Immature natural killer cell (primary cell): ENCODE measurements at regions not wholly inside any gene's neighbourhood (a gene's known extent, or its start where the extent isn't known, plus 50 kb on each side); places are given as distances from the start of the nearest gene placed in this dataset.

Source experiments
- DNase-seq, 3 donors: peaks; one replicate each; pipeline ENCODE4 v3.0.0; 2022; ENCODE audit warnings: mixed read lengths in 1 of 3
- H3K27ac Mint-ChIP-seq, 6 donors: one replicate each; pipeline ENCODE4 v1.8.0; 2020; ENCODE audit warnings: mixed read lengths in 6 of 6, mild to moderate bottlenecking in 5 of 6, inconsistent platforms in 4 of 6, moderate library complexity in 3 of 6
- H3K27me3 Mint-ChIP-seq, 3 donors: one replicate each; pipeline ENCODE4 v1.8.0; 2020 to 2021; ENCODE audit warnings: low read depth in 3 of 3, mild to moderate bottlenecking in 3 of 3, mixed read lengths in 3 of 3, moderate library complexity in 3 of 3, inconsistent platforms in 1 of 3
- H3K36me3 Mint-ChIP-seq, 3 donors: one replicate each; pipeline ENCODE4 v1.8.0; 2020; ENCODE audit warnings: mixed read lengths in 3 of 3, inconsistent platforms in 2 of 3, mild to moderate bottlenecking in 2 of 3
- H3K4me1 Mint-ChIP-seq, 2 donors: one replicate each; pipeline ENCODE4 v1.8.0; 2020; ENCODE audit warnings: inconsistent platforms in 2 of 2, mild to moderate bottlenecking in 2 of 2, mixed read lengths in 2 of 2, moderate library complexity in 1 of 2
- H3K4me3 Mint-ChIP-seq, 5 donors: one replicate each; pipeline ENCODE4 v1.8.0; 2020; ENCODE audit warnings: mild to moderate bottlenecking in 5 of 5, mixed read lengths in 5 of 5, inconsistent platforms in 3 of 5, moderate library complexity in 3 of 5
- H3K9me3 Mint-ChIP-seq, 6 donors: one replicate each; pipeline ENCODE4 v1.8.0; 2020; ENCODE audit warnings: mild to moderate bottlenecking in 6 of 6, mixed read lengths in 6 of 6, inconsistent platforms in 4 of 6, moderate library complexity in 3 of 6

DNA sequence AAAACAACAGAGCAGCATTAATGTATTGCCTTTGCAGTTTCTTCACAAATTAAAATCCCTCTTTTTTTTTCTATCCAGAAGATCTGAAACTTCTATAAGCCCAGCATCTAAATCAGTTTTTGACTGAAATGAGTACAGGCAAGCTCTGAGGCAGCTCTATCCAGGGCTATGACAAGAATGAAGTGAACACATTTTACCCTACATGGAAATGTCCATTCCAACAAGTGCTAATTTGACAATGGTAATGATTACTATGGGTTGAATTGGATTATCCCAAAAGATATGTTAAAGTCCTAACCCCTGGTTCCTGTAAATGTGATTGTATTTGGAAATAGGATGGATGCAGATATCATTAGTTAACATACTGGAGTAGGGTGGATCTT, 115.7 kb downstream of the RPL22L1 start:
- peaks cover 0 to 15% (median 2%) of the 10 kb centered on the region in 3 donors for H3K27me3 Mint-ChIP-seq
- H3K27ac Mint-ChIP-seq = no peak overlapping the region
- no peak overlapping the region for H3K4me3 Mint-ChIP-seq
- no peak for DNase-seq
- peaks cover 0 to 2% (median 0%) of the 10 kb centered on the region in 6 donors for H3K9me3 Mint-ChIP-seq
- H3K4me1 Mint-ChIP-seq = no peaks in the 10 kb centered on the region
- H3K36me3 Mint-ChIP-seq = peaks cover 0 to 4% (median 0%) of the 10 kb centered on the region in 3 donors

DNA sequence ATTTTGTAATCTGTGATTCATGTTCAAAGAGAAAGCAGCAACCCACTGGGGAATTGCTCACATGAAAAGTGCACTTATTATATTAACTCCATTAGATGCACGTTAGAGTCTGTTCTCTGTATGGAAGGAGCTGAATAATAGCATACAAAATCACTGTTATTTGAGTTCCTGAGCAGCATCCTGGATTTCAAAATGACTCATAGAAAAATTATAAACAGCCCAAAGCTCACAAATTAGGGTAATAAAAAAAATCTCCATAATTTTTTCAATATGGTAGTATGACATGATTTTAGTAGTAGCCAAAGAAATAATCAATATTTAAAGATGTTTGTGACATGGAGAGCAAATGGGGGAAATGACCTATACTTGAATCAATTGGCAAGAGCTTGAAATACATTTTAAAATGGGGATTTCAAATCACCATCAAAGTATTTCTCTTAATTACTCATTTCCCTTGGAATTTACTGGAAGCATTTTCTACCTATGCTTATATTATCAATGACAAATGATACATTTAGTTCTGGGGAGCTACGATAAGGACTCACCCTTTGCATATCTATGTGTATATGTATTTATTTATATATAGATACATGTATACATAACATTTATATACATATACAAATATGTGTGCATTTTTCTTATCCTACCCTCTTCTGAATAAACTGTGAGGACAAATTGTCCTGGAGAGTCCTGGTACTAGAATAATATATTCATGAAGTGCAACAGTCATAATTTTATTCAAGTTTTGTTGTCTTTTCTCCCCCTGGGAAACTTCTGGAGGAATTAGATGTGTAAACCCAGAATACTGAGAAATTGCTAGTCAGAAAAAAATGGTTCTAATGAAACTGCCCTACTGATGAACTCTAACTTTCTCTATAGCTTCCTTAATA, 116.3 kb downstream of the RPL22L1 start:
- Mint-ChIP-seq H3K36me3 (peaks cover 0 to 6% (median 0%) of the 10 kb centered on the region in 3 donors), H3K4me3 (no peak overlapping the region), H3K27me3 (peaks cover 0 to 14% (median 2%) of the 10 kb centered on the region in 3 donors), H3K9me3 (peaks cover 0 to 2% (median 0%) of the 10 kb centered on the region in 6 donors), H3K4me1 (no peaks in the 10 kb centered on the region), H3K27ac (no peak overlapping the region)
- no peak for DNase-seq

DNA sequence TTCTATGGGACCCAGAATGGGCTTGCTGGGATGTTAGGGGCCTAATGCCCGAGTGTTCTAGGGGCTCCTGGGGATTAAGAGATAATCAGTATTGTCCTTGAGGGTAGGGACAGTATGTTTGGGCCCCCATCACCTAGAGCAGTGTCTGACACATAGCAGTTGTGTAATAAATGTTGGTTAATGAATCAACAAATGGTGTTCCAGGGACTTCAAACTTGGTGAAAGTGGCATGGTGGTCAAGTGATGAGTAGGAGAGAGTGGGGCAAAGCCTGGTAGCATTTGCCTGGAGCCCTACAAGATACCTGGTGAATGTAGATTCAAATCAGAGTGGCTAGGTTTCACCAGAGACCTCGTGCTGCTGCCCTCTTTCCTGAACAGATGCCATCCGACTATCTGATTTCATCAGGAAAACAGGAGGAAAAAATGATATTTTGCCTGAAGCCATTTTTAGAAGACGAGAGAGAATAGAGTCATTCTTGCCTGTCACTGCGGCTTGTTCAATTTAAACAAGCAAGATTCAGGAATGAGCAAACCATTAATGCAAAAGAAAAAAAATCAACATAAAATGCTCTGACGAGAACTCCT, 117.3 kb downstream of the RPL22L1 start:
- Mint-ChIP-seq H3K27me3 (peaks cover 0 to 14% (median 2%) of the 10 kb centered on the region in 3 donors), H3K4me3 (no peak overlapping the region), H3K9me3 (peaks cover 0 to 2% (median 0%) of the 10 kb centered on the region in 6 donors), H3K4me1 (no peaks in the 10 kb centered on the region), H3K27ac (no peak overlapping the region), H3K36me3 (peaks cover 0 to 6% (median 0%) of the 10 kb centered on the region in 3 donors)
- no peak for DNase-seq

DNA sequence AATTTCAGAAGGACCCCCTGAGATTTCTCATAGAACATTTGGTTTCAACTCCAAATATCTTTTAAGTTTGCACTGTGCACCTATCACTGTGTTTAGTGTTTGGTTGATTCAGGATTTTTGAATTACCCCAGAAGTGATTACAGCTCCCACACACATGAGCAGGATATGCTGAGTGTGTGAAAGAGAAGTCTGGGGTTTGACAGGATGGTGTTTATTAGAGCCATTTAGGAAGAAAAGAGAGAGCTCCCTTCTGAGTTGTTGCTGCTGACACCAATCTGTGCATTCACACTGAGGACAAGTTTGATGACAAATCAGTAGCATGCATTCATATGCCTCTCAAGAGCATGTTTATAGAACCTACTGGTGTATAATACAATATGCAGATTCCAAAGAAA, 118.1 kb downstream of the RPL22L1 start:
- Mint-ChIP-seq H3K27me3 (peaks cover 0 to 14% (median 6%) of the 10 kb centered on the region in 3 donors), H3K4me3 (no peak overlapping the region), H3K27ac (no peak overlapping the region), H3K36me3 (peaks cover 0 to 6% (median 0%) of the 10 kb centered on the region in 3 donors), H3K9me3 (peaks cover 0 to 2% (median 0%) of the 10 kb centered on the region in 6 donors), H3K4me1 (no peaks in the 10 kb centered on the region)
- DNase-seq = no peak

DNA sequence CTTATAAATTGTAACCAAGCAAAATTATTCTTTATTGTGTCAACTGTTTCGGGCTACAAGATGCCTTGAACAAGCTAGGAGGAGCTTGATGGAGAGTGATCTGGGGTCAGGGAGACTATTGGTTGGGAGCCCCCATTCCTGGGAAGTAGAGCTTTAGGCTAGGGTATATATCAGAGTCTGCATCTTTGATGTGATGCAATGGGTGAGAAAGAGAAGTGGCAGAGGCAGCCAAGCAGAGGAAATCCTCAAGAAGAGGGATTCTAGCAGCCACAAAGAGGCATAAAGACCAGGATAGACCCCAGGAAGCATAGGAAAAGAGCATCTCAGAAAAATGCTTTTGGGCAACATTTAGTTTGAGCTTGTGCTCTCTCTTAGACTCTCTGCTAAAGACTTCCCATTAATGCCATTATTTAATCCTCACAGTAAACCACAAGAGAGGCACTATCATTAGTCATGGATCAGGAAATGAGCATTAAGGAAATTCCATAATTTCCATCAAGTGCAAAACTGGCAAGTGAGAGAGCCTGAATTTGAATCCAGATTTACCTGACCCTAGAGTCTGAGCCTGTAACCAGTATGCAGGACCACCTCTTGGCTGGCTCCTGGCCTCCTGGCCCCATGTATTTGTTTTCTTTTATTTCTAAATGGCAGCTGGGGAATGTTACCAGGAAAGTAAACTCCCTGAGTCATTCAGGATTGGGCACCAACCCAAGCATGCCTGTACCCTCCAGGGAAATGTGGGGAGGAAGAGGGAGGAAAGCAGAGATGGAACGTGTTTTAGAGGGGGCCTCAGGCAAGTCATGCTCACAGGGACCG, 118.7 kb downstream of the RPL22L1 start:
- DNase-seq = no peak
- Mint-ChIP-seq H3K27me3 (peaks cover 0 to 14% (median 6%) of the 10 kb centered on the region in 3 donors), H3K27ac (no peak overlapping the region), H3K36me3 (peaks cover 0 to 6% (median 0%) of the 10 kb centered on the region in 3 donors), H3K9me3 (peaks cover 0 to 2% (median 0%) of the 10 kb centered on the region in 6 donors), H3K4me1 (no peaks in the 10 kb centered on the region), H3K4me3 (no peak overlapping the region)

DNA sequence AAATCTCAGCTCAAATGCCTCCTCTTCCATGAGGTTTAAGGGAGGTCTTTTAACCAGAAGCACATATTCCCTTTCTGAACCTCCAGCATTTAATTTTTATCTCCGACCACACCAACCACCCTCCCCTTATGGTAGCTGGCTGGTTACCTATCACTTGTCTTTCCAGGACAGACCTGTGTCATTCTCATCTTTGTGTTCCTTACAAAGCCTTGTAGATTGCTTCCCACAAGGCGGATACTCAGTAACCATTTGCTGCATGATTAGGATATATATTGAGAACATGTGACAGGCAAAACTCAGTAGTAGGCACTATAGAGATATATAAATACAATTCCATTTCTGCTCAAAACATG, 119.5 kb downstream of the RPL22L1 start:
- Mint-ChIP-seq H3K27ac (no peak overlapping the region), H3K4me3 (no peak overlapping the region), H3K36me3 (peaks cover 0 to 6% (median 0%) of the 10 kb centered on the region in 3 donors), H3K4me1 (no peaks in the 10 kb centered on the region), H3K27me3 (peaks cover 0 to 14% (median 8%) of the 10 kb centered on the region in 3 donors), H3K9me3 (peaks cover 0 to 4% (median 0%) of the 10 kb centered on the region in 6 donors)
- DNase-seq = no peak

DNA sequence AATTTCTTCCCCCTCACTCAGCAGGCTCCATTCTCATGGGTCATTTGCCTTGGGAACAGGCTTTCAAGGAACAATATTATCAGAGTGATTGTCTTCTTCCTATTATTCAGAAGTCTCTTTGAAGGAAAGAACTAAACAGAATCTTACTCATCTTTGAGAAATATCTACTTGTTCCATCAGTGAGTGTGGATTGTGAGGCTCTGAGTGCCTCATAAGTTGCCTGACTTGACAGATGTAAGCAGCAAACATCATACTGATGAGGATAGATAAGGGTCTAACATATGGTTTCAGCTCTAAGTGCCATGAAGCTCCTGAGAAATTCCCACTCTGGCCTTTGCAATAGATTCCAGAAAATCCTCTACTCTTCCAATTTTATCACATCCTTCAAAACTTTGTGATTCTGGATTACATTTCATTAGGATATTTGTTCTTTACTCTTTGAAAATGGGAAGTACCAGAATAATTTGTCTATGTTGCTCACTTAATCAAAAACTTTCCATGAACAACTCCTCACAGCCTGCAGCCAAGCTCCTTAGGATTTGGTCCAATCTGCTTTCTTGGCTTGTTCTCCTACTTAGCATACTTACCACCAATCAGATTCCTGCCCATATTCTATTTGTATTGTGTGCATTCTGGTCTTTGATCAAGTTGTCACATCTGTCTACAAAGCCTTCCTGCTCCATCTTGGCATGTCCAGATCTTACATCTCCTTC, 120.1 kb downstream of the RPL22L1 start:
- no peak overlapping the region for H3K4me3 Mint-ChIP-seq
- H3K27ac Mint-ChIP-seq = no peak overlapping the region
- peaks cover 0 to 16% (median 8%) of the 10 kb centered on the region in 3 donors for H3K27me3 Mint-ChIP-seq
- peaks cover 0 to 4% (median 0%) of the 10 kb centered on the region in 6 donors for H3K9me3 Mint-ChIP-seq
- H3K36me3 Mint-ChIP-seq = peaks cover 0 to 6% (median 0%) of the 10 kb centered on the region in 3 donors
- H3K4me1 Mint-ChIP-seq = no peaks in the 10 kb centered on the region
- DNase-seq = no peak

DNA sequence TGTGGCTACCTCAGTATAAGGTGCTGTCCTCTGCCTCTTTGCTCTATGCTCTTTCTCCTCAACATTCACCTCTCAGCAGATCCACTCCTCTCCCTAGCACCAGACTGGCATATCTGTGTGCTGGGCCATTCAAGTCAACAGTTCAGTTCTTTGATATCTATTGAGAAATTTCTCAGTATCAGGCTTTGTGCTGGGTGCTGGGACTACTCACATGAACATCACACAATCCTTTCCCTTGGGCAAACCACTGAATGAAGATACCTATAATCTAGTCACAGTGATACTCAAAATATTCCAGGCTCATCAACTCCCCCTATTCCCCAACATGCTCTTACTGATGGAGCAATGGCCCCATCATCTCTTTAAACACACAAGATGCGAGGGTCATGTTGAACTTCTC, 120.8 kb downstream of the RPL22L1 start:
- no peak overlapping the region for H3K27ac Mint-ChIP-seq
- H3K36me3 Mint-ChIP-seq = peaks cover 0 to 6% (median 0%) of the 10 kb centered on the region in 3 donors
- peaks cover 0 to 2% (median 0%) of the 10 kb centered on the region in 6 donors for H3K9me3 Mint-ChIP-seq
- H3K4me1 Mint-ChIP-seq = no peaks in the 10 kb centered on the region
- no peak overlapping the region for H3K4me3 Mint-ChIP-seq
- peaks cover 0 to 12% (median 8%) of the 10 kb centered on the region in 3 donors for H3K27me3 Mint-ChIP-seq
- no peak for DNase-seq

DNA sequence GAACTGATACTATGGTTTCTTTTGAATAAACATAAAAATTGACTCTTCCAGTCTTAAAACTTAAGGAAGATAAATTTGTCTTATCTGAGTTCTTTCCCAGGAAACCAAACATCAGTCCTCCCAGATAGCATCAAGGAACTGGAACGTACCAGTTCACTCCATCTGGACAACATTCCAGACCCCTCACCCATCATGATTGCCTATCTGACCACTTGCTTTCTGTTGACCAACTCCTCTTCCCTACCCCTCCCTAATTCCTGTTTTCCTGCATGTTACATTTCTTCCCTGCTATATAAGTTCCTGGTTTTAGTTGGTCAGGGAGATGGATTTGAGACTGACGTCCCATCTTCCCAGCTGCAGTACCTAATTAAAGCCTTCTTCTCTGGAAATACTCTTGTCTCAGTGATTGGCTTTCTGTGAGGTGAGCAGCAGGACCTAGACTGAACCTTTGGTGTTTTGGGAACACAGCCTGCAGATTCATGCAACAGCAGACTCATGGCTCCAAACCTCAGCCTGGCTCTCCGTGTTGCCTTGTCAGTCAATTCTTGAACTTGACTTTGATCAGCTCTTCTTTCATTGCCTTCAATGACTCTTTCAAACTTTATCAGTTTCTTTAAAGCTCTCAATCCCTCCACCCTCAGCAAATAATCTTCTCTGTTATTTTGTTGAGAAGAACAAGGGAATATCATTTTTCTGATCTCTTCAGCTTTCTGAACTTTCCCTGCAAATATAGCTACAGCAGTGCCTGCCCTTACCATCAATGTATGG, 123.6 kb downstream of the RPL22L1 start:
- peaks cover 0 to 6% (median 0%) of the 10 kb centered on the region in 3 donors for H3K36me3 Mint-ChIP-seq
- H3K9me3 Mint-ChIP-seq = peaks cover 0 to 3% (median 0%) of the 10 kb centered on the region in 6 donors
- no peak overlapping the region for H3K27ac Mint-ChIP-seq
- H3K4me3 Mint-ChIP-seq = no peak overlapping the region
- H3K27me3 Mint-ChIP-seq = peaks cover 0 to 8% (median 2%) of the 10 kb centered on the region in 3 donors
- H3K4me1 Mint-ChIP-seq = no peaks in the 10 kb centered on the region
- no peak for DNase-seq

DNA sequence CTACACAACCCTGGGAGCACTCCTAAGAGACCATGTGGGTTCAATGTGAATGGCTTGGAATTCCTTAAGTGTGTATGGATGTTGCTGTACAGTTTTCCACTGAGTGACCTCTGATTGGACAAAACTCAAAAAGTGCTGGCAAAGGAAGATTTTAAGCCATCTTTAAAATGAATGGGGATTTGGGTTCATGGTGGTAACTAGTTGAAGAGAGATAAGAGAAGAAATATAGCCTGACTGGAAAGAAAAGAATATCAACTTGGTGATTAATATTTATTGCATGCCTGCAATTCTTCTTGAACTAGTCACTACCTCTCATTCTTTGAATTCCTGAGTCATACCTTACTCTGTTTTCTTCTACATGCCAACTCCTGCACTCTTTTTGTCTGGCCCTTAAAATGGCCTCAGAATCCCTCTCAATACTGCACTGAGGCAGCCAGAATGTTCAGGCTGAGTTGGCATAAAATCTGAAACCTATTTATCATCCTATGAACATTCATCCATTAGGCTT, 124.7 kb downstream of the RPL22L1 start:
- no peaks in the 10 kb centered on the region for H3K4me1 Mint-ChIP-seq
- DNase-seq = no peak
- H3K27ac Mint-ChIP-seq = no peak overlapping the region

DNA sequence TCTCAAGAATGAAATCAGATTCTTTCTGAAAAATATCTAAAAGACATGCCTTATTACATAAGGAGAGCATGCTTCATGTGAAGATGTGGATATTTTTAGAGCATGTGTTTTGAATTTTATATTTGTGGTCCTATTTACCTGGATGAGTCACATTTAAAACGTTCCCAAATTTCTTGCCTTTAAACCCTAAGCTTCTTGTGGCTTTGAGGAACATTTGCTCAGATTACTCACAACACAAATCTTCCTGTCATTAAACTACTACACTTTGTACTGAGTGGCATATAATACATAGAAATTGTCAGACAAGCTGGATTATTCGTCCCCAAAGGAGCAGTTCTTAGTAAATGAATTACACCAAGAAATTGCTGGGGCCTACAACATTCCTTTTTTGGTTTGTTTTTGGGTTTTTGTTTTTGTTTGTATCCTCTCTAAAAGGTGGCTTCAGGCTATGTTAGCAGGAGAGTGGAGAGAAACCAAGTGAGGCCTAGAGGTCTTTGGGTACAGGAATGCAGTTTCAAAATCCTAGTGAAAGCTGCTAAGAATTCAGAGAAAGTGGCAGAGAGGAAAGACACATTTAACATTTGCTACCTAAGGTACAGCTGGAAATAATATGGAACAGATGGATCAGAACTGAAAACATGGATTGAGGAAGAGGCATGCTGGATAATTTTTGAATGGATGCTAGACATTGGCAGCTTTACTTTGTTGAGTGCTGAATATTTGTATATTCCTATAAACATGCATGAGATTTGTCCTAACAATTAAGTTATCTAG, 128.1 kb downstream of the RPL22L1 start:
- no peaks in the 10 kb centered on the region for H3K4me1 Mint-ChIP-seq
- H3K4me3 Mint-ChIP-seq = no peak overlapping the region
- peaks cover 2 to 4% (median 3%) of the 10 kb centered on the region in 3 donors for H3K27me3 Mint-ChIP-seq
- H3K36me3 Mint-ChIP-seq = no peaks in the 10 kb centered on the region
- H3K27ac Mint-ChIP-seq = no peak overlapping the region
- peaks cover 0 to 3% (median 0%) of the 10 kb centered on the region in 6 donors for H3K9me3 Mint-ChIP-seq
- DNase-seq = no peak

More for the DNA sequence above, 124.7 kb downstream of the RPL22L1 start:
- Mint-ChIP-seq H3K27me3 (peaks cover 0 to 8% (median 2%) of the 10 kb centered on the region in 3 donors), H3K4me3 (no peak overlapping the region), H3K9me3 (peaks cover 0 to 3% (median 0%) of the 10 kb centered on the region in 6 donors), H3K36me3 (peaks cover 0 to 6% (median 0%) of the 10 kb centered on the region in 3 donors)
